ENCODE measurements at regions not wholly inside any gene's neighbourhood (a gene's known extent, or its start where the extent isn't known, plus 50 kb on each side); places are given as distances from the start of the nearest gene placed in this dataset.

GRCh38 chr3:107943786-107944523 lies 146.9 kb downstream of the CD47 start:
- peaks cover 12 to 15% (median 13%) of the 10 kb centered on the region in 3 donors for H3K4me1 Mint-ChIP-seq
- H3K9me3 ChIP-seq (ENCODE audit: low read length), result no peaks in the 10 kb centered on the region
- CTCF ChIA-PET, result interaction anchor here (5.3 kb wide), 1 partner anchor 16 kb away, joined by 28 read pairs; no protein-coding TSS in a partner anchor

GRCh38 chr3:107942951-107943749 lies 147.7 kb downstream of the CD47 start:
- Histone ChIP-seq H3K9me3 (ENCODE audit: low read length) (no peaks in the 10 kb centered on the region), H3K36me3 (ENCODE audit: insufficient read depth, low read length) (no peaks in the 10 kb centered on the region), H3K27me3 (ENCODE audit: insufficient read depth, low read length, poor library complexity, severe bottlenecking) (no peaks in the 10 kb centered on the region), H3K27ac (ENCODE audit: low read depth, low read length) (no peak overlapping the region), H3K4me3 (ENCODE audit: low read length) (no peak overlapping the region), H3K4me1 (ENCODE audit: insufficient read depth, low read length) (peaks cover 10% of the 10 kb centered on the region)
- Mint-ChIP-seq H3K36me3 (peaks cover 0 to 9% (median 0%) of the 10 kb centered on the region in 3 donors), H3K4me3 (no peak overlapping the region), H3K27ac (peak overlapping the region in 1 of 8 donors; percentile 34), H3K9me3 (no peaks in the 10 kb centered on the region), H3K27me3 (peaks cover 0 to 4% of the 10 kb centered on the region in 2 donors), H3K4me1 (peaks cover 14 to 15% (median 14%) of the 10 kb centered on the region in 3 donors)
- no peak for DNase-seq
- CTCF ChIA-PET, result interaction anchor here (5.3 kb wide), 1 partner anchor 16 kb away, joined by 28 read pairs; no protein-coding TSS in a partner anchor
- POLR2A ChIA-PET, result interaction anchor here (0.7 kb wide), 1 partner anchor 8 kb away, joined by 6 read pairs; no protein-coding TSS in a partner anchor

More at GRCh38 chr3:107943786-107944523, 146.9 kb downstream of the CD47 start:
- H3K36me3 ChIP-seq (ENCODE audit: insufficient read depth, low read length), result no peaks in the 10 kb centered on the region
- Mint-ChIP-seq H3K27ac (peak overlapping the region in 1 of 8 donors; percentile 34), H3K9me3 (no peaks in the 10 kb centered on the region), H3K4me3 (no peak overlapping the region), H3K36me3 (peaks cover 0 to 9% (median 0%) of the 10 kb centered on the region in 3 donors), H3K27me3 (peaks cover 0 to 4% of the 10 kb centered on the region in 2 donors)
- H3K27me3 ChIP-seq (ENCODE audit: insufficient read depth, low read length, poor library complexity, severe bottlenecking), result no peaks in the 10 kb centered on the region
- no peak for DNase-seq
- POLR2A ChIA-PET, result interaction anchor here (0.7 kb wide), 1 partner anchor 7 kb away, joined by 6 read pairs; no protein-coding TSS in a partner anchor
- H3K4me3 ChIP-seq (ENCODE audit: low read length), result no peak overlapping the region
- peaks cover 10% of the 10 kb centered on the region for H3K4me1 ChIP-seq (ENCODE audit: insufficient read depth, low read length)
- no peak overlapping the region for H3K27ac ChIP-seq (ENCODE audit: low read depth, low read length)

- Histone ChIP-seq H3K27me3 (ENCODE audit: insufficient read depth, low read length, poor library complexity, severe bottlenecking) (no peaks in the 10 kb centered on the region), H3K36me3 (ENCODE audit: insufficient read depth, low read length) (no peaks in the 10 kb centered on the region), H3K4me3 (ENCODE audit: low read length) (no peak overlapping the region), H3K9me3 (ENCODE audit: low read length) (no peaks in the 10 kb centered on the region), H3K4me1 (ENCODE audit: insufficient read depth, low read length) (peaks cover 10% of the 10 kb centered on the region), H3K27ac (ENCODE audit: low read depth, low read length) (no peak overlapping the region)
- Mint-ChIP-seq H3K4me1 (peaks cover 15 to 16% (median 15%) of the 10 kb centered on the region in 3 donors), H3K27ac (peak overlapping the region in 6 of 8 donors; percentile 9 to 81 (median 38)), H3K27me3 (peaks cover 0 to 4% of the 10 kb centered on the region in 2 donors), H3K9me3 (no peaks in the 10 kb centered on the region), H3K4me3 (peak overlapping the region in 3 of 7 donors; percentile 22 to 55 (median 45)), H3K36me3 (peaks cover 0 to 9% (median 0%) of the 10 kb centered on the region in 3 donors)
- ChIA-PET POLR2A (no interaction called here), CTCF (interaction anchor here (5.3 kb wide), 1 partner anchor 15 kb away, joined by 28 read pairs; no protein-coding TSS in a partner anchor)
- peak in 1 of 5 donors; percentile 6 for DNase-seq
These were observed 148.6 kb downstream of the CD47 start for GRCh38 chr3:107942244-107942643.

- peaks cover 4 to 10% of the 10 kb centered on the region in 2 donors for H3K27me3 Mint-ChIP-seq
- peak overlapping the region in 1 of 7 donors; percentile 7 for H3K4me3 Mint-ChIP-seq
- ChIA-PET POLR2A (no interaction called here), CTCF (interaction anchor here (1.5 to 2.7 kb wide), 2 partner anchors 12 to 466 kb away, joined by 7 to 18 read pairs; no protein-coding TSS in a partner anchor)
- Histone ChIP-seq H3K4me3 (ENCODE audit: low read length) (no peak overlapping the region), H3K36me3 (ENCODE audit: insufficient read depth, low read length) (no peaks in the 10 kb centered on the region), H3K4me1 (ENCODE audit: insufficient read depth, low read length) (peaks cover 10% of the 10 kb centered on the region), H3K27me3 (ENCODE audit: insufficient read depth, low read length, poor library complexity, severe bottlenecking) (no peaks in the 10 kb centered on the region), H3K27ac (ENCODE audit: low read depth, low read length) (no peak overlapping the region), H3K9me3 (ENCODE audit: low read length) (no peaks in the 10 kb centered on the region)
- peaks cover 15 to 16% (median 15%) of the 10 kb centered on the region in 3 donors for H3K4me1 Mint-ChIP-seq
- H3K27ac Mint-ChIP-seq, result no peak overlapping the region
- DNase-seq, result no peak
- no peaks in the 10 kb centered on the region for H3K36me3 Mint-ChIP-seq
- H3K9me3 Mint-ChIP-seq, result peaks cover 0 to 2% (median 0%) of the 10 kb centered on the region in 5 donors
These were observed 151.0 kb downstream of the CD47 start for GRCh38 chr3:107939691-107940442.

- Mint-ChIP-seq H3K4me1 (peaks cover 14 to 16% (median 15%) of the 10 kb centered on the region in 3 donors), H3K27ac (peak overlapping the region in 1 of 8 donors; percentile 52)
These were observed 152.7 kb downstream of the CD47 start for GRCh38 chr3:107938143-107938542.

GRCh38 chr3:107934808-107935207 lies 156.0 kb downstream of the CD47 start:
- no peak overlapping the region for H3K4me3 Mint-ChIP-seq
- no peaks in the 10 kb centered on the region for H3K36me3 ChIP-seq (ENCODE audit: insufficient read depth, low read length)
- peaks cover 4 to 17% of the 10 kb centered on the region in 2 donors for H3K27me3 Mint-ChIP-seq
- no peak for DNase-seq
- no peaks in the 10 kb centered on the region for H3K9me3 ChIP-seq (ENCODE audit: low read length)
- H3K27ac ChIP-seq (ENCODE audit: low read depth, low read length), result no peak overlapping the region
- H3K4me3 ChIP-seq (ENCODE audit: low read length), result no peak overlapping the region
- H3K36me3 Mint-ChIP-seq, result peaks cover 0 to 9% (median 0%) of the 10 kb centered on the region in 3 donors
- no peaks in the 10 kb centered on the region for H3K4me1 ChIP-seq (ENCODE audit: insufficient read depth, low read length)
- peaks cover 0 to 6% (median 5%) of the 10 kb centered on the region in 5 donors for H3K9me3 Mint-ChIP-seq
- no peak overlapping the region for H3K27ac Mint-ChIP-seq
- no peaks in the 10 kb centered on the region for H3K27me3 ChIP-seq (ENCODE audit: insufficient read depth, low read length, poor library complexity, severe bottlenecking)
- POLR2A ChIA-PET, result no interaction called here
- H3K4me1 Mint-ChIP-seq, result peaks cover 0 to 3% (median 3%) of the 10 kb centered on the region in 3 donors
- CTCF ChIA-PET, result no interaction called here

More at GRCh38 chr3:107938143-107938542, 152.7 kb downstream of the CD47 start:
- no peak for DNase-seq
- no peaks in the 10 kb centered on the region for H3K9me3 ChIP-seq (ENCODE audit: low read length)
- H3K27me3 ChIP-seq (ENCODE audit: insufficient read depth, low read length, poor library complexity, severe bottlenecking), result no peaks in the 10 kb centered on the region
- H3K27ac ChIP-seq (ENCODE audit: low read depth, low read length), result no peak overlapping the region
- POLR2A ChIA-PET, result no interaction called here
- H3K36me3 ChIP-seq (ENCODE audit: insufficient read depth, low read length), result no peaks in the 10 kb centered on the region
- peaks cover 10% of the 10 kb centered on the region for H3K4me1 ChIP-seq (ENCODE audit: insufficient read depth, low read length)
- CTCF ChIA-PET, result interaction anchor here (1.1 to 2.7 kb wide), 7 partner anchors 11 to 540 kb away, joined by 3 to 18 read pairs (median 5); no protein-coding TSS in a partner anchor
- no peak overlapping the region for H3K4me3 ChIP-seq (ENCODE audit: low read length)
- H3K27me3 Mint-ChIP-seq, result peaks cover 4 to 17% of the 10 kb centered on the region in 2 donors
- H3K4me3 Mint-ChIP-seq, result no peak overlapping the region
- H3K36me3 Mint-ChIP-seq, result peaks cover 0 to 9% (median 0%) of the 10 kb centered on the region in 3 donors
- H3K9me3 Mint-ChIP-seq, result peaks cover 0 to 6% (median 5%) of the 10 kb centered on the region in 5 donors

- Mint-ChIP-seq H3K36me3 (peaks cover 0 to 9% (median 0%) of the 10 kb centered on the region in 3 donors), H3K27me3 (peaks cover 4 to 17% of the 10 kb centered on the region in 2 donors), H3K4me1 (peaks cover 0 to 3% (median 3%) of the 10 kb centered on the region in 3 donors), H3K9me3 (peaks cover 0 to 6% (median 5%) of the 10 kb centered on the region in 5 donors), H3K4me3 (no peak overlapping the region), H3K27ac (no peak overlapping the region)
- ChIA-PET POLR2A (no interaction called here), CTCF (no interaction called here)
- H3K4me3 ChIP-seq (ENCODE audit: low read length), result no peak overlapping the region
- no peak overlapping the region for H3K27ac ChIP-seq (ENCODE audit: low read depth, low read length)
- no peaks in the 10 kb centered on the region for H3K9me3 ChIP-seq (ENCODE audit: low read length)
- no peaks in the 10 kb centered on the region for H3K27me3 ChIP-seq (ENCODE audit: insufficient read depth, low read length, poor library complexity, severe bottlenecking)
- DNase-seq, result no peak
- no peaks in the 10 kb centered on the region for H3K36me3 ChIP-seq (ENCODE audit: insufficient read depth, low read length)
- H3K4me1 ChIP-seq (ENCODE audit: insufficient read depth, low read length), result no peaks in the 10 kb centered on the region
These were observed 157.4 kb downstream of the CD47 start for GRCh38 chr3:107933450-107933849.

Data from CD8-positive, alpha-beta memory T cell (primary cell).